HEK293 (cell line): ENCODE measurements at regions not wholly inside any gene's neighbourhood (a gene's known extent, or its start where the extent isn't known, plus 50 kb on each side); places are given as distances from the start of the nearest gene placed in this dataset.

Source experiments
- CTCF ChIA-PET: fragments of 350-600 bp; formaldehyde crosslinking; extraction: SDS; loops from one replicate; lab custom pipeline; 2021; ENCODE audit warnings: antibody characterized with exemption; lab: Yijun Ruan, JAX
- POLR2A ChIA-PET: fragments of 300-600 bp; formaldehyde crosslinking; extraction: SDS; loops from one replicate; lab custom pipeline; 2020; ENCODE audit warnings: antibody characterized with exemption, inconsistent platforms; lab: Yijun Ruan, JAX
- H3K27ac ChIP-seq: fragments of 200-500 bp; sonication (Bioruptor generic); 2 replicates; pipeline ENCODE4 v1.5.1; 2014; ENCODE audit warnings: low read depth, low read length, control low read depth, inconsistent platforms; ENCODE audit errors: extremely low read depth
- H3K36me3 ChIP-seq, 2 experiments: fragments of 200-500 bp in 1 of 2; sonication (Bioruptor generic) in 1 of 2; 1 replicate in 1 of 2; 2 replicates in 1 of 2; pipeline ENCODE4 v1.5.1; 2014 to 2017; ENCODE audit warnings: inconsistent platforms in 2 of 2, low read length in 2 of 2; ENCODE audit not compliant: control insufficient read depth in 2 of 2, insufficient read depth in 1 of 2
- H3K4me1 ChIP-seq: fragments of 200-500 bp; sonication (Bioruptor generic); 2 replicates; pipeline ENCODE4 v1.5.1; 2014; ENCODE audit warnings: mild to moderate bottlenecking, low read length, inconsistent platforms; ENCODE audit not compliant: control insufficient read depth, insufficient read depth
- H3K4me3 ChIP-seq: 2 replicates; pipeline ENCODE4 v1.5.1; 2011; ENCODE audit warnings: low read depth, mild to moderate bottlenecking, control low read depth, low read length, moderate library complexity
- H3K9me3 ChIP-seq: fragments of 200-500 bp; sonication (Bioruptor generic); 2 replicates; pipeline ENCODE4 v1.5.1; 2014; ENCODE audit warnings: low read depth, low read length, inconsistent platforms; ENCODE audit not compliant: control insufficient read depth, insufficient read depth
- HIC1 ChIP-seq: fragments of 450-650 bp; formaldehyde crosslinking; IDR thresholded peaks from 2 replicates; pipeline ENCODE4 v1.5.1; 2016; ENCODE audit warnings: missing biosample characterization, missing genetic modification characterization
- KLF1 ChIP-seq: fragments of 450-650 bp; formaldehyde crosslinking; IDR thresholded peaks from 2 replicates; pipeline ENCODE4 v1.5.1; 2016; ENCODE audit warnings: missing biosample characterization, missing genetic modification characterization
- KLF7 ChIP-seq: fragments of 450-650 bp; formaldehyde crosslinking; IDR thresholded peaks from 2 replicates; pipeline ENCODE4 v1.5.1; 2016; ENCODE audit warnings: missing biosample characterization, missing genetic modification characterization, borderline replicate concordance
- OSR2 ChIP-seq: fragments of 450-650 bp; formaldehyde crosslinking; IDR thresholded peaks from 2 replicates; pipeline ENCODE4 v1.5.1; 2016; ENCODE audit warnings: missing biosample characterization, missing genetic modification characterization
- PBX3 ChIP-seq: sonication (generic); formaldehyde crosslinking; IDR thresholded peaks from 2 replicates; pipeline ENCODE4 v1.8.1; 2022; ENCODE audit warnings: mild to moderate bottlenecking, moderate library complexity, missing genetic modification reagents
- PRDM1 ChIP-seq: fragments of 450-650 bp; formaldehyde crosslinking; IDR thresholded peaks from 2 replicates; pipeline ENCODE4; 2016; ENCODE audit warnings: missing biosample characterization, missing genetic modification characterization
- PRDM6 ChIP-seq: fragments of 450-650 bp; formaldehyde crosslinking; IDR thresholded peaks from 2 replicates; pipeline ENCODE4 v1.5.1; 2017; ENCODE audit warnings: missing biosample characterization, missing genetic modification characterization
- TRIM28 ChIP-seq: IDR thresholded peaks from 2 replicates; pipeline ENCODE4 v1.6.1; 2011; ENCODE audit warnings: low read length, control low read depth, borderline replicate concordance
- ZNF211 ChIP-seq: fragments of 450-650 bp; formaldehyde crosslinking; IDR thresholded peaks from 2 replicates; pipeline ENCODE4 v1.5.1; 2016; ENCODE audit warnings: low read depth, missing biosample characterization, missing genetic modification characterization
- ZNF239 ChIP-seq: fragments of 450-650 bp; formaldehyde crosslinking; IDR thresholded peaks from 2 replicates; pipeline ENCODE4 v1.5.1; 2016; ENCODE audit warnings: missing biosample characterization, missing genetic modification characterization
- ZNF248 ChIP-seq: fragments of 450-650 bp; formaldehyde crosslinking; IDR thresholded peaks from 2 replicates; pipeline ENCODE4 v1.5.1; 2017; ENCODE audit warnings: missing biosample characterization, missing genetic modification characterization
- ZNF37A ChIP-seq: fragments of 450-650 bp; IDR thresholded peaks from 2 replicates; pipeline ENCODE4 v1.5.1; 2018; ENCODE audit warnings: missing biosample characterization, missing genetic modification characterization
- ZNF530 ChIP-seq: fragments of 450-650 bp; formaldehyde crosslinking; IDR thresholded peaks from 2 replicates; pipeline ENCODE4 v1.5.1; 2016; ENCODE audit warnings: low read depth, missing biosample characterization, missing genetic modification characterization
- ZNF549 ChIP-seq: fragments of 450-650 bp; IDR thresholded peaks from 2 replicates; pipeline ENCODE4 v1.5.1; 2018; ENCODE audit warnings: missing biosample characterization, missing genetic modification characterization, mild to moderate bottlenecking, inconsistent platforms, moderate library complexity
- ZNF596 ChIP-seq: fragments of 450-650 bp; IDR thresholded peaks from 2 replicates; pipeline ENCODE4 v1.5.0; 2018; ENCODE audit warnings: missing biosample characterization, mild to moderate bottlenecking, missing genetic modification characterization, moderate library complexity
- ZNF645 ChIP-seq: fragments of 450-650 bp; formaldehyde crosslinking; IDR thresholded peaks from 2 replicates; pipeline ENCODE4; 2016; ENCODE audit warnings: missing biosample characterization, missing genetic modification characterization
- ZNF660 ChIP-seq: fragments of 450-650 bp; IDR thresholded peaks from 2 replicates; pipeline ENCODE4 v1.5.1; 2018; ENCODE audit warnings: missing biosample characterization, mild to moderate bottlenecking, missing genetic modification characterization
- ZNF677 ChIP-seq: fragments of 450-650 bp; IDR thresholded peaks from 2 replicates; pipeline ENCODE4 v1.5.0; 2018; ENCODE audit warnings: missing biosample characterization, mild to moderate bottlenecking, missing genetic modification characterization, moderate library complexity
- ZSCAN23 ChIP-seq: fragments of 450-650 bp; formaldehyde crosslinking; IDR thresholded peaks from 2 replicates; pipeline ENCODE4 v1.5.1; 2016; ENCODE audit warnings: missing biosample characterization, missing genetic modification characterization

- POLR2A ChIA-PET, result no interaction called here
- Histone ChIP-seq H3K9me3 (no peaks in the 10 kb centered on the region), H3K36me3 (no peaks in the 10 kb centered on the region), H3K4me1 (no peaks in the 10 kb centered on the region), H3K27ac (no peak overlapping the region), H3K4me3 (no peak overlapping the region)
- TF ChIP-seq ZNF596 (tag by site-specific recombination), result no peak
- TF ChIP-seq ZNF677 (tag by site-specific recombination), result no peak
- no peak for TF ChIP-seq ZNF211 (tag by site-specific recombination)
- TF ChIP-seq ZNF549, result no peak
- TF ChIP-seq ZNF248 (tag by site-specific recombination), result no peak
- TF ChIP-seq ZNF645, result no peak
- TF ChIP-seq ZNF530, result no peak
- TF ChIP-seq ZNF37A (tag by site-specific recombination), result no peak
- no peak for TF ChIP-seq KLF1 (tag by site-specific recombination)
- no peak for TF ChIP-seq ZNF660 (tag by site-specific recombination)
- no peak for TF ChIP-seq TRIM28
- no peak for TF ChIP-seq ZSCAN23 (tag by site-specific recombination)
- no peak for TF ChIP-seq PRDM6 (tag by site-specific recombination)
- TF ChIP-seq KLF7 (tag by site-specific recombination), result no peak
- CTCF ChIA-PET, result no interaction called here
Observed at GRCh38 chr11:19474211-19474610, 233.5 kb upstream of the E2F8 start.

- TF ChIP-seq OSR2 (no peak), PRDM1 (tag by site-specific recombination) (no peak), PBX3 (CRISPR knock-in tag) (no peak), HIC1 (tag by site-specific recombination) (no peak), ZNF239 (tag by site-specific recombination) (no peak)
- TF ChIP-seq, all 188 proteins: peak for 0
- H3K27ac ChIP-seq, result no peak overlapping the region
- H3K36me3 ChIP-seq, result no peaks in the 10 kb centered on the region
- no peaks in the 10 kb centered on the region for H3K9me3 ChIP-seq
- ChIA-PET CTCF (interaction anchor here (0.7 to 1.4 kb wide), 2 partner anchors 16 to 84 kb away, joined by 3 read pairs; no protein-coding TSS in a partner anchor), POLR2A (no interaction called here)
- no peaks in the 10 kb centered on the region for H3K4me1 ChIP-seq
- H3K4me3 ChIP-seq, result no peak overlapping the region
Observed at GRCh38 chr11:19472679-19473078, 231.9 kb upstream of the E2F8 start.
